ENCODE measurements at regions not wholly inside any gene's neighbourhood (a gene's known extent, or its start where the extent isn't known, plus 50 kb on each side); places are given as distances from the start of the nearest gene placed in this dataset.
"Not testable (repeated sequence)": the region's sequence is repeated elsewhere in the genome, so short reads cannot be mapped to it uniquely, and the experiment has no call there.

GRCh38 chr2:90036335-90036734 lies 1344.9 kb downstream of the RPIA start:
- not testable (repeated sequence) for TF ChIP-seq POLR2A, EP300 (IDR thresholded peaks at IDR 0.05)
- TF ChIP-seq, protein P1, sequence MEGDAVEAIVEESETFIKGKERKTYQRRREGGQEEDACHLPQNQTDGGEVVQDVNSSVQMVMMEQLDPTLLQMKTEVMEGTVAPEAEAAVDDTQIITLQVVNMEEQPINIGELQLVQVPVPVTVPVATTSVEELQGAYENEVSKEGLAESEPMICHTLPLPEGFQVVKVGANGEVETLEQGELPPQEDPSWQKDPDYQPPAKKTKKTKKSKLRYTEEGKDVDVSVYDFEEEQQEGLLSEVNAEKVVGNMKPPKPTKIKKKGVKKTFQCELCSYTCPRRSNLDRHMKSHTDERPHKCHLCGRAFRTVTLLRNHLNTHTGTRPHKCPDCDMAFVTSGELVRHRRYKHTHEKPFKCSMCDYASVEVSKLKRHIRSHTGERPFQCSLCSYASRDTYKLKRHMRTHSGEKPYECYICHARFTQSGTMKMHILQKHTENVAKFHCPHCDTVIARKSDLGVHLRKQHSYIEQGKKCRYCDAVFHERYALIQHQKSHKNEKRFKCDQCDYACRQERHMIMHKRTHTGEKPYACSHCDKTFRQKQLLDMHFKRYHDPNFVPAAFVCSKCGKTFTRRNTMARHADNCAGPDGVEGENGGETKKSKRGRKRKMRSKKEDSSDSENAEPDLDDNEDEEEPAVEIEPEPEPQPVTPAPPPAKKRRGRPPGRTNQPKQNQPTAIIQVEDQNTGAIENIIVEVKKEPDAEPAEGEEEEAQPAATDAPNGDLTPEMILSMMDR (IDR thresholded peaks at IDR 0.05), result not testable (repeated sequence)
